H9 (cell line): ENCODE measurements at regions not wholly inside any gene's neighbourhood (a gene's known extent, or its start where the extent isn't known, plus 50 kb on each side); places are given as distances from the start of the nearest gene placed in this dataset.

Source experiments
- DNase-seq: peaks from one replicate; pipeline ENCODE4 v3.0.0-alpha.2; 2017
- H2AFZ ChIP-seq: one replicate; pipeline ENCODE4 v1.6.1; 2013; ENCODE audit warnings: mild to moderate bottlenecking, low read length, control low read depth, moderate library complexity
- H2AK5ac ChIP-seq: 2 replicates; pipeline ENCODE4 v1.6.1; 2013; ENCODE audit warnings: low read length, control low read depth, mixed read lengths; ENCODE audit not compliant: insufficient read length
- H2BK120ac ChIP-seq: one replicate; pipeline ENCODE4 v1.6.1; 2013; ENCODE audit warnings: low read depth, mild to moderate bottlenecking, low read length, control low read depth, inconsistent platforms; ENCODE audit not compliant: poor library complexity, severe bottlenecking
- H2BK12ac ChIP-seq: 2 replicates; pipeline ENCODE4 v1.6.1; 2013; ENCODE audit warnings: low read length, control low read depth, mixed read lengths, low read depth; ENCODE audit not compliant: insufficient read length
- H2BK15ac ChIP-seq: 2 replicates; pipeline ENCODE4 v1.6.1; 2013; ENCODE audit warnings: low read depth, low read length, control low read depth
- H2BK20ac ChIP-seq: one replicate; pipeline ENCODE4 v1.6.1; 2013; ENCODE audit warnings: low read depth, mild to moderate bottlenecking, low read length, control low read depth, inconsistent platforms; ENCODE audit not compliant: poor library complexity, severe bottlenecking
- H2BK5ac ChIP-seq: 2 replicates; pipeline ENCODE4 v1.6.1; 2013; ENCODE audit warnings: low read length, control low read depth, mixed read lengths; ENCODE audit not compliant: insufficient read length
- H3K14ac ChIP-seq: 2 replicates; pipeline ENCODE4 v1.6.1; 2013; ENCODE audit warnings: low read length, control low read depth; ENCODE audit not compliant: insufficient read depth
- H3K18ac ChIP-seq: 2 replicates; pipeline ENCODE4 v1.6.1; 2013; ENCODE audit warnings: low read depth, mild to moderate bottlenecking, mixed read lengths, low read length, control low read depth; ENCODE audit not compliant: insufficient read length
- H3K23ac ChIP-seq: 2 replicates; pipeline ENCODE4 v1.6.1; 2013; ENCODE audit warnings: low read length, control low read depth, mixed read lengths, low read depth; ENCODE audit not compliant: insufficient read length
- H3K23me2 ChIP-seq: 2 replicates; pipeline ENCODE4 v1.6.1; 2013; ENCODE audit warnings: low read depth, mild to moderate bottlenecking, mixed read lengths, low read length, control low read depth; ENCODE audit not compliant: insufficient read length, poor library complexity, severe bottlenecking
- H3K27ac ChIP-seq: 2 replicates; pipeline ENCODE4 v1.5.1; 2013; ENCODE audit warnings: low read length, control low read depth, mixed read lengths, low read depth; ENCODE audit not compliant: insufficient read length
- H3K27me3 ChIP-seq: 2 replicates; pipeline ENCODE4 v1.6.1; 2013; ENCODE audit warnings: low read length, control low read depth, inconsistent platforms; ENCODE audit not compliant: insufficient read depth
- H3K4ac ChIP-seq: 2 replicates; pipeline ENCODE4 v1.6.1; 2013; ENCODE audit warnings: low read depth, mild to moderate bottlenecking, control low read depth, inconsistent platforms, low read length, moderate library complexity
- H3K4me1 ChIP-seq: 2 replicates; pipeline ENCODE4 v1.6.1; 2013; ENCODE audit warnings: low read length, control low read depth, inconsistent platforms; ENCODE audit not compliant: insufficient read depth
- H3K4me2 ChIP-seq: 2 replicates; pipeline ENCODE4 v1.6.1; 2013; ENCODE audit warnings: low read length, control low read depth, mixed read lengths; ENCODE audit not compliant: insufficient read length, insufficient read depth
- H3K56ac ChIP-seq: 2 replicates; pipeline ENCODE4 v1.6.1; 2013; ENCODE audit warnings: low read depth, mild to moderate bottlenecking, mixed read lengths, low read length, control low read depth; ENCODE audit not compliant: insufficient read length
- H3K79me1 ChIP-seq: 2 replicates; pipeline ENCODE4 v1.6.1; 2013; ENCODE audit warnings: low read depth, mild to moderate bottlenecking, moderate library complexity, low read length, control low read depth, inconsistent platforms; ENCODE audit not compliant: insufficient read depth, poor library complexity, severe bottlenecking
- H3K79me2 ChIP-seq: 2 replicates; pipeline ENCODE4 v1.6.1; 2013; ENCODE audit warnings: low read length, control low read depth, inconsistent platforms; ENCODE audit not compliant: insufficient read depth
- H3K9ac ChIP-seq: 2 replicates; pipeline ENCODE4 v1.6.1; 2013; ENCODE audit warnings: low read length, control low read depth, mixed read lengths; ENCODE audit not compliant: insufficient read length; ENCODE audit errors: extremely low read depth
- H3K9me3 ChIP-seq: one replicate; pipeline ENCODE4 v1.6.1; 2013; ENCODE audit warnings: low read depth, low read length, inconsistent platforms; ENCODE audit not compliant: control insufficient read depth
- H3T11ph ChIP-seq: one replicate; pipeline ENCODE4 v1.6.1; 2013; ENCODE audit warnings: mild to moderate bottlenecking, low read length, control low read depth, inconsistent platforms
- H4K20me1 ChIP-seq: one replicate; pipeline ENCODE4 v1.6.1; 2013; ENCODE audit not compliant: control insufficient read depth, insufficient read length, insufficient read depth
- H4K5ac ChIP-seq: 2 replicates; pipeline ENCODE4 v1.6.1; 2013; ENCODE audit warnings: low read depth, mild to moderate bottlenecking, mixed read lengths, low read length, control low read depth; ENCODE audit not compliant: insufficient read length
- H4K8ac ChIP-seq: replicated peaks from 2 replicates; pipeline ENCODE4 v1.6.1; 2013; ENCODE audit warnings: low read length, control low read depth, mixed read lengths, low read depth; ENCODE audit not compliant: insufficient read length
- H4K91ac ChIP-seq: 2 replicates; pipeline ENCODE4 v1.6.1; 2013; ENCODE audit warnings: low read depth, mild to moderate bottlenecking, moderate library complexity, mixed read lengths, low read length, control low read depth; ENCODE audit not compliant: insufficient read length
- H3K27ac Mint-ChIP-seq, 3 experiments: 2 replicates in 2 of 3; 3 replicates in 1 of 3; pipeline ENCODE4 v1.8.0; 2020 to 2021; ENCODE audit warnings: mixed read lengths in 3 of 3, mild to moderate bottlenecking in 1 of 3, moderate library complexity in 1 of 3
- H3K27me3 Mint-ChIP-seq: 2 replicates; pipeline ENCODE4 v1.8.0; 2021; ENCODE audit warnings: low read depth, mild to moderate bottlenecking, moderate library complexity, mixed read lengths
- H3K36me3 Mint-ChIP-seq, 3 experiments: 2 replicates in 2 of 3; 3 replicates in 1 of 3; pipeline ENCODE4 v1.8.0; 2020 to 2021; ENCODE audit warnings: low read depth in 3 of 3, mixed read lengths in 3 of 3; ENCODE audit not compliant: insufficient read depth in 1 of 3
- H3K4me1 Mint-ChIP-seq, 2 experiments: 2 replicates each; pipeline ENCODE4 v1.8.0; 2020; ENCODE audit warnings: mixed read lengths in 2 of 2
- H3K4me3 Mint-ChIP-seq, 2 experiments: 2 replicates in 1 of 2; 3 replicates in 1 of 2; pipeline ENCODE4 v1.8.0; 2020 to 2021; ENCODE audit warnings: mild to moderate bottlenecking in 2 of 2, mixed read lengths in 2 of 2, moderate library complexity in 1 of 2
- H3K9me3 Mint-ChIP-seq, 2 experiments: 2 replicates in 1 of 2; 3 replicates in 1 of 2; pipeline ENCODE4 v1.8.0; 2020; ENCODE audit warnings: mild to moderate bottlenecking in 2 of 2, mixed read lengths in 2 of 2, moderate library complexity in 1 of 2
- WGBS: extraction: QIAGEN DNeasy Blood & Tissue Kit; methylation state at CpG from one replicate; pipeline ENCODE4 v1.1.7; 2013; ENCODE audit warnings: missing lambda C conversion rate, low lambda C conversion rate, mixed read lengths; ENCODE audit not compliant: insufficient read length; ENCODE audit errors: extremely low coverage; 5-methylcytosine and 5-hydroxymethylcytosine counted together
- TF ChIP-seq, protein P1 (sequence below): fragments of 200-600 bp; sonication (generic); conservative IDR thresholded peaks from 3 replicates; pipeline ENCODE4 v1.8.0; 2021; ENCODE audit warnings: antibody characterized with exemption, mild to moderate bottlenecking

DNA sequence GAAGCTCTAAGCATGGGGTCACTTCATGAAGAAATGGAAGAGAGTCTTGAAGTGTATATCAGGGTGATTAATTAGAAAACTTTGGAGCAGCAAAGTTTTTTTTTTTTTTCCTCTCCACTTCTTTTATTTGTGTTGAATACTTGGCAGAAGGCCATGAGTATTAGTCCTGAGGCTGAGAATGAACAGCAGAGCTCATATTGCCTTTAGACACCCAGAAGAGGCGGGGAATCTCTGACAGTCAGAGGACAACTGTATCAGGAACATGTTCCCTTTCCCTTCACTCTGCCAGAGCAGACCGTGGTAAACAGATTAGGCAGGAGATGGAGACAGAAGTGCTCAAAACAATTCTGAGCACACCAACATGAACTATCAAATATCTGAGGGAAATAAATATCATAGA, 300.9 kb downstream of the FAM47A start:
- no peak overlapping the region for H2AK5ac ChIP-seq
- no CpG with 5 or more reads among the region's 2 CpGs for WGBS
- H2BK120ac ChIP-seq: no peak overlapping the region
- no peak overlapping the region for H3T11ph ChIP-seq
- no peak overlapping the region for H3K23ac ChIP-seq
- H3K4me1 ChIP-seq: no peaks in the 10 kb centered on the region
- Mint-ChIP-seq H3K36me3 (peaks cover 0 to 10% (median 4%) of the 10 kb centered on the region in 3 experiments; a peak in 6 of 7 replicates), H3K27me3 (no peaks in the 10 kb centered on the region), H3K4me3 (no peak overlapping the region), H3K9me3 (peaks cover 17 to 81% of the 10 kb centered on the region in 2 experiments), H3K4me1 (no peaks in the 10 kb centered on the region), H3K27ac (no peak overlapping the region)
- no peaks in the 10 kb centered on the region for H3K9me3 ChIP-seq
- H3K4ac ChIP-seq: no peak overlapping the region
- no peaks in the 10 kb centered on the region for H3K79me1 ChIP-seq
- no peak overlapping the region for H2BK15ac ChIP-seq
- no peak overlapping the region for H3K56ac ChIP-seq
- H3K9ac ChIP-seq: no peak overlapping the region
- H4K5ac ChIP-seq: no peak overlapping the region
- no peak overlapping the region for H4K8ac ChIP-seq
- H3K27ac ChIP-seq: no peak overlapping the region
- H2BK12ac ChIP-seq: no peak overlapping the region
- H3K79me2 ChIP-seq: no peaks in the 10 kb centered on the region
- H3K4me2 ChIP-seq: no peak overlapping the region
- TF ChIP-seq, protein P1, sequence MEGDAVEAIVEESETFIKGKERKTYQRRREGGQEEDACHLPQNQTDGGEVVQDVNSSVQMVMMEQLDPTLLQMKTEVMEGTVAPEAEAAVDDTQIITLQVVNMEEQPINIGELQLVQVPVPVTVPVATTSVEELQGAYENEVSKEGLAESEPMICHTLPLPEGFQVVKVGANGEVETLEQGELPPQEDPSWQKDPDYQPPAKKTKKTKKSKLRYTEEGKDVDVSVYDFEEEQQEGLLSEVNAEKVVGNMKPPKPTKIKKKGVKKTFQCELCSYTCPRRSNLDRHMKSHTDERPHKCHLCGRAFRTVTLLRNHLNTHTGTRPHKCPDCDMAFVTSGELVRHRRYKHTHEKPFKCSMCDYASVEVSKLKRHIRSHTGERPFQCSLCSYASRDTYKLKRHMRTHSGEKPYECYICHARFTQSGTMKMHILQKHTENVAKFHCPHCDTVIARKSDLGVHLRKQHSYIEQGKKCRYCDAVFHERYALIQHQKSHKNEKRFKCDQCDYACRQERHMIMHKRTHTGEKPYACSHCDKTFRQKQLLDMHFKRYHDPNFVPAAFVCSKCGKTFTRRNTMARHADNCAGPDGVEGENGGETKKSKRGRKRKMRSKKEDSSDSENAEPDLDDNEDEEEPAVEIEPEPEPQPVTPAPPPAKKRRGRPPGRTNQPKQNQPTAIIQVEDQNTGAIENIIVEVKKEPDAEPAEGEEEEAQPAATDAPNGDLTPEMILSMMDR: no peak
- no peaks in the 10 kb centered on the region for H3K27me3 ChIP-seq
- H4K91ac ChIP-seq: no peak overlapping the region
- H3K18ac ChIP-seq: no peak overlapping the region
- no peak overlapping the region for H3K14ac ChIP-seq
- H4K20me1 ChIP-seq: no peaks in the 10 kb centered on the region
- no peaks in the 10 kb centered on the region for H3K23me2 ChIP-seq
- DNase-seq: no peak
- H2AFZ ChIP-seq: no peak overlapping the region
- no peak overlapping the region for H2BK20ac ChIP-seq
- H2BK5ac ChIP-seq: no peak overlapping the region
